IPS-NIHi7 (cell line): ENCODE measurements at regions not wholly inside any gene's neighbourhood (a gene's known extent, or its start where the extent isn't known, plus 50 kb on each side); places are given as distances from the start of the nearest gene placed in this dataset.
A peak's percentile ranks its signal among the peaks of the same experiment; 100 is the strongest.

Experiments
- DNase-seq: peaks from one replicate; pipeline ENCODE4 v3.0.0; 2012; ENCODE audit warnings: mixed read lengths; ENCODE audit errors: extremely low spot score

DNA sequence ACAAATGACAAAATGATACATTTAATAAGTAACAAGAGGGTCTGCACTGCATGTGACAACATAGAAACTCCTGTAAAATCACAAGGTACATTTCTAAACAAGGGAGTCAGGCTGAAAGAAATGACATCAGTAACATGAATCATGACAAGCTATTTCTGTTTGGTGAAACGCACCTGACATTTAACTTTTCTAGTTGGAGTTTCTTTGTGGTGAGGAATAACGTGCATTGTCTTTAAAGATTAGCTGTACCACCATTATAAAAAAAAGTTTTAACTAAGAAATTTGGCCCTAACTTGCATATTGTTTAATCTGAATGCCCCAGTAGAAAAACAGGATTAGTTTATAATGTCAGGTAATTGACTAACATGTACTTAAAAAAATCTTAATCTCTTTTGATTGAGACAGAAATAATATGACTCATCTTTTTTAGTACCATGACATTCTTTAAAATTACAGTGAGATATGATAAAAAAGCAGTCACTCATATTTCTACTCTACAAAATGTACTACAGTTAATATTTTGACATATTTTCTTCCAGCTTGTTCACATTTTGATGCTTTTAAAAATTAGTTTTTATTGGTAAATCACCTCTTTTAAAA is 418.2 kb downstream of the KLF12 start:
- no peak for DNase-seq

DNA sequence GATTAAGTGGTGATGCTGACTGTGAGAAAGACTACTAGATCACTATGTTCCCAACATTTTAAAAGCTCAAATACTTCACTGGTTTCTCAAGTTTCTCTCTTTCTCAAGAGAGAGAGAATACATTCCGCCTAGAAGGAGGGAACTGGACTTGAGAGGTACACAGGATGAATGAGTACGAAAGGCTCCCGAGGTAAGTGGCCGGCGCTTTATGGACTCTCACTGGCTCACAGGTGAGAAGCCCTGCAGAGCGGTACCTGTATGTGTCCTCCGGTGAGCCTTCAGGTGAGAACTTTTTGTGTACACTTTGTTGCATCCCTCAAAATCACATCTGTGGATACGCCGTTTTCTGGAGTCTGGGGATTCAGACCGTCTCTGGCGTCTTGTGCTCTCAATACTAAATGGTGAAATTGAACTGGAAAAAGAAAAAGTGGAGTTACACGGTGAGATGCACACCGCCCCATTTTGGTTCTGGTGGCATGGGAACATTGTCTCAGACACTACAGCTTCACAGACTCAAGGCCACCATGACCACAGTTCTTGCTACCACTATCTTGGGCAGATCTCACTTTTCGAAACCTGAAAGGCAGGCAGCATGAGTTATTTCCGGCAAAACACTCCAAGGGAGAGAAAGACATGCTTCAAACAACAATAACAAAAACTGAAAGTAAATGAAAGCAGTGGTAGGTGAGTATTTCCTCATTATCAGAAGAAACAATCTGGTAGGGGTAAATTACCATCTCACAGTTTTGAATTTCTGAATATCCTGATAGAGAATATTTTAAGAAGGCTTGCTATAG is 418.9 kb downstream of the KLF12 start:
- DNase-seq, result no peak

DNA sequence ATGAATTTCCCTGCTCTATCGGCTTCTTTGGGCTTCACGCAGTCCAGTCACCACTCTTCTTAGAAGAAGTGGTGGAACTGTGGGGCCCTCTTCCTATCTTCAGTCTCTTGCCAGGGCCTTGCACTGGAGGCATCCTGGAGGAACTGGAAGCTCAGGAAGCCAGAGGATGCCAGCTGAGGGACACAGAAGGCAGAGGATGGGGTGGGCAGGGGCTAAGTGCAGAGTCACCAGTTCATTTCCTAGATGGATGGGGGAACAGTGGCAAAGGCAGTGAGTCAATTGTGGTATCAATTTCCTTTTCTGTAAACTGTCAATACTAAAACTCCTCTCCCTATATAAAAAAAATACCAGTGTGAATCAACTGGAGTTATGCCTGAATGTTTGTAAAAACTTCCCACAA is 419.7 kb downstream of the KLF12 start:
- DNase-seq, result no peak

DNA sequence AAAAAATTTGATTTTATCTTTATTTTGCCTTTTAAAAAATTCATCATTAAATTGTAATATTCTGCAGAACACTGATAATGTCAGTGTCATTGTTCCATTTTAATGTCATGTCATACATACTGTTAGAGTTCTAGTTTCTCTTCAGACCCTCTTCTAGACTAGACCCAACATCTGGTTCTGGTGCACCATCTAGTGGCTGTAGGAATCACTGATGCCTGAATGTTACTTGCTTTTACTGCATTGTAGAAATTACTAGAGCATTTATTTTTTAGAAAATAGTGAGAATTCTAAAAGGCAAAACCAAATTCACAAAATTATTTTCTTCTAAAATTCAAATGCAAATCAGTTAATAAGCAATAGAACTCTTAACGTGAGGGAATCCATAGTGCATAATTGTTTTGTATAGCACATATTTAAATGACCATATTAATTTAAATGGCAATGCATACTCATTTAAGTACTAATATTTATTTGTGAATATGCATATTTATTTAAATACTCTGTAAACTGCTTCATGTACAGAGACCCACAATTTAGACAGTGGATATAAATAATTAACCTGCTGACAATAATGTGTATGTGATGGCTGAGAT is 425.7 kb downstream of the KLF12 start:
- DNase-seq, result peak; percentile 57

DNA sequence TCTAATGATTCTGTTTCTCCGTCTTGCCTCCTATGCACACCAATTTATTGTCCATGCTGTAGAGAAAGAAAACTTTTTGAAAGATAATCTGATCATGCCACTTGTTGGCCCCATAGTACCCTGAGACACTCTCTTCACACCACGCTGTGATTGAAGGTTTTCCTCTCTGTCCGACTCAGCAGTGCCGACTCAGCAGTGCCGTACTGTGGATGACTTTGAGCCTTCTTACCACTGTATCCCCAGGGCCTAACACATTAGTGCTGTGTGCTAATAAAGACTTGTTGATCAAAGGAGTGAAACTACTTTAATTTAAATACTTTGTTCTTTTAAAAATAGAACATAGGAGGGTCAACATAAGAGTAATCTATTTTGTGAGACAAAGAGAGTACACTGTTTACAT is 429.6 kb downstream of the KLF12 start:
- no peak for DNase-seq

DNA sequence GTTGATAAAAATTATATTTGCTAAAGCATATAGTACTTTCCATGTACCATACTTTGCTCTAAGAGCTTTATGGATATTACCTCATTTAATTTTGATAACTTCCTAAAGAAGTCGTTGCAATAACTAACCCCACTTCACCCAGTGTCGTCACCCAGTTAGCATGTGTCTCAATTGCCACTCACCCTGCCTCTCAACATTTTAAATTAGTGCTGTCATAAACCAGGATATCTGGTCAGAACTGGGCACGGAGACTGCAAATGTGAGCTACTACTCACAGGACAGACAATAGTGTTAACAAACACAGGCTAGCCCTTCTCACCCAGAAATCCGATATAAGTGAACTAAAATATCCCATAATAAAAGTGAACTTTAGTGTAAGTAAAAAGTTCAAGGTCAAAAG is 430.6 kb downstream of the KLF12 start:
- DNase-seq, result no peak

DNA sequence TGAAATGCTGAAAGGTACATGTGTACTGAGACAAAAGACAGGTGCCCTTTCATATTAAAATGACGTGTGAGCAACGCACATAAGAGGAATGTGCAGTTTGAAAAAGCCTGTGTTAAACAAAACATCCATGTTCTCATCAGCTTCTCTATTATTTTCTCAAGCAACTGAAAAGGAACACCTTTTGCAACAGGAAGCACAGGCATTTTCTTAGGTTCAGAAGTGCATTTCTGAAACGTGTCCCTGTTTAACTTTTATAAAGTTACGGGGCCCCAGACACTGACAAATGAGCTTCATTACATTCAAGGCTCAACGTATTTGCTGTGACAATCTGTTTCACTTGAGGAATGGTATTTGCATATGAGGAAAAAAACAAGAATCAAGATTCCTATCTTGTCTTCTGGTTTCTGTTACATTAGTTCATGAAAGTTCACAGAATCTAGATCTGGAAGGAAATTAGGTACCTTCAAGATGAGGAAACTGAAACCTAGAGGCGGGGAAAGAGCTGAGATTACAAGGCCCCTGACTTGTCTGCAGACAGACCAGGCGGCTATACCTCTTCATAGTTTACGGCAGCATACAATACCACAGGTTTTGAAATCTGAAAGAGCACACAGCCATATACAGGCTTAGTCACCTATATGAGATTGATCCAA is 431.7 kb downstream of the KLF12 start:
- DNase-seq, result no peak

DNA sequence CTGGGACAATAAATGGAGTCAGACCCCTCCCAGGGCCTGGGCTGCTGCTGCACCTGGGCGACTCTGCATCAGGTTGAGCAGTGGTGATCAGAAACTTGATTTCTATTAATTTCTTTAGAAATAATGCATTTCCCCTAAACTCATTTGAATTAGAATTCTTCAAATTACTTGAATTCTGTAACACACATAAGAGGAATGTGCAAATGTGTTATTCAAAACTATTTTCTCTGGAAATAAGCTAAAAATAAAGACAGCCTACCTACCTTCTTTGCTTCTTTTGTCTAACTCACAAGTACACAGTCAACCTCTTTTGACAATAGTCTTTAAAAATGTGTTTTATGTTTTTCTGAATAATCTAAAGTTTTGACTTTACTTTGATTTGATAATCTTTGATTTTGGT is 433.0 kb downstream of the KLF12 start:
- DNase-seq, result no peak

DNA sequence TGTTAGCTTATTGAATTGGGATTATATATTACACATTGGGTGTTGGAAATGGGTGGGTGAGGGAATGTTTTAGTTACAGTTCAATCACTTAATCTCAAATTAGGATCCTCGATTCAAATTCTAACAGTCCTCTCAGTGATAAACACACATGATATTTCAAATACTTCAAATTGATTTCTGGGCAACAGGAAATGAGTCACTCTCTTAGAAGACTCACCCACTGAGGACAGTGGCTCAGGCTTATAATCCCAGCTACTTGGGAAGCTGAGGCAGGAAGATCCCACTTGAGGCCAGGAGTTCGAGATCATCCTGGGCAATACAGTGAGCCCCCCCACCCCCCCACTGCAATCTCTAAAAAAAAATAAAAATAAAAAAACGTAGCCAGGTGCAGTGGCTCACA is 435.3 kb downstream of the KLF12 start:
- no peak for DNase-seq

DNA sequence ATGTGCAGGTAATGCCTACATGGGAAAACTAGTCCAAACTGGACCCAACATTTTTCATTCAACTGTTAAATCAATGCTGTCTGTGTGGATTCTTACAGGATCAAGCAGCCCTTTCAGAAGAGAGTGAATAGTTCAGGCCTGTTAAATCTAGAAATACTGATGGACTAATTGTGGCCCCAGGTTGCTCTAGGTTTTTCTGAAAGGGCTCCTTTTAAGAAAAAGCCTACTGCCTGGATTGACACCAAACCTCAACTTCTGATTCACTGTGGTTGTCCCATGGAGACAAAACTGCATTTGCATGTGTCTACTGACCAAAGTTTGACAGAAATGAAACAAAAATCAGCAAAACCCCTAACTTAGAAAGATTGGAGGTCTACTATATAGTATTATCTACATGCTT is 437.0 kb downstream of the KLF12 start:
- no peak for DNase-seq

DNA sequence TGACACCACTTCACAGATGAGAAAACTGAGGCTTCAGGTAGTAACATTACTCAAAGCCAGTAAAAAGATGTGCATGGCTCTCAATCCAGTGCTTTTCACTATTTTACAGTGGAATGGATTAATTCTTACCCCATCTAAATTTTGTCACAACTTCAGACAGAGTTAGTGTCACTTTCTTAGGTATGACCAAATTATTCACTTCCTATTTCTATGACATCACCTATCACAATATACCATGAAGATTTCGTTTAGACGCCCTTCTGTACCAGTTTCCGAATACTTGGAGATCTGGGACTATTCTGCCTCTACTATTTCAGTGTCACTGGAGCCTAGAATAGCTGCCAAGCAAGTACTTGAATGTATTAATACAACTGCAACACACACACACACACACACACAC is 437.5 kb downstream of the KLF12 start:
- no peak for DNase-seq

DNA sequence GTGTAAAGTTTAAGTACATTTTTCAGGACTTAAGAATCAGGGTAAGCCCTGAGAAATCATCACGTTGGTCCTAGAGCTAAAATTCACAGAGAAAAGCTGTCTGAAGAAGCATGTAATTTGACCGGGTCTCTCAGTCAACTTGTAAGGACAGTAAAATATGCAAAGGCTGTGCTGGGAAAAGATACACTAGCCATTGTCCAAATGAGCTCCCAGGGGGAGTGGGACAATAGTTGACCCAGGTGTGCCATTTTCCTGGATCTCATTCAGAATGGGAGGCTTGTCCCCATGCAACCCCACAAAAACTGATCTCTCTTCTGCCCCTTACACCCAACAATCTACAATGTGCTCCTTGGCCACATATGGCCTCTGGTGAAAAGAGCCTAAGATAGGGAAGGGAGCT is 437.9 kb downstream of the KLF12 start:
- DNase-seq, result no peak

DNA sequence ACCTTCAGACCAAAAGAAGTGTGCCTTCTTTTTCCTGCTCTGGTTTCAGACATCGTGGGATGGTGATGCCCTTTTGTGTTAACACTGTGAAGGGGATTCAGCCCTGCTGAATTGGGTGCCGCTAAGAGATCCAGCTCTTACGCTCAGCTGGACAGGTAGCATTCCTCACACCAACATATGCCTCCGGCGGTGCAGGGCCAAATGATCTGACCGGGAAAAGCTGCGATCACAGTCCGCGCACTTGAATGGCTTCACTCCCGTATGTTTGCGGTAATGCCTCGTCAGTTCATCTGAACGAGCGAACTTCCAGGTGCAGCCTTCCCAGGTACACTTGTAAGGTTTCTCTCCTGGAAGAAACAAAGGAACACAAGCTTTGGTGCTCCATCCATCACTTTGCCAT is 438.9 kb downstream of the KLF12 start:
- DNase-seq, result no peak

DNA sequence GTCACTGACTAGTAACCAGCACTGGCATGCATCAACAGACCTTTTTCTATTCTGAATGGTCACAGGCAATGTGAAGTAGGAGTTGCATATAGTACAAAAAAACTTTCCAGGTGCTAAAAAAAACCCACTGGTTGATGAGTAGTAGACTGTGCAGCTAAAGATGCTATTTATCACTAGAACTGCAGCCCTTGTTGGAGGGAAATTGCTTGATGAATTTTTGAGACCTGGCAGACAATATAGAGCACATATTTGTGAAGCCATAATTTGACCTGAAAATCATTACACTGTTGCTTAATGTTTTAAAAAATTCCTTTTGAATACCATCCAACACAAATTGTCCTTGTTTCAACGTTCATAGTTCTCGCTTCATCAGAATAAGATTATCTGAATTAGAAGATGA is 441.0 kb downstream of the KLF12 start:
- no peak for DNase-seq

DNA sequence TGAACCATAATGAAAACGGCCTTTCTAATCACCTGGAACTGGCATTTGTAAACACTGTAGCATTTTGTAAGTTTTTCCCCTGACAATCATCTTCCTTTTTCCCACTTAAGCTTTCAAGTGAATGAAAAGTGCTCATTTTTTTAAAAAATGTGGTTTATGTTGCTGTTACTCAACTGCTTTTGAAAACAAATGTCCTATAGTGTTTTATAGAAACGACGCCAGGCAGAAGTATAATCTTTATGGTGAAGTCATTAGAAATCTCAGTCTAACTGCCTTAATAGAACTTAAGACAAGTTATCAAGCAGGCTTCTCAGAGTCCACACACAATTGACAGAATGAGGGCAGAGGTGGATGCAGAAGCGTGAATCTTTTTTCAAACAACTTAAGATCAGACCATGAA is 442.3 kb downstream of the KLF12 start:
- DNase-seq, result no peak

DNA sequence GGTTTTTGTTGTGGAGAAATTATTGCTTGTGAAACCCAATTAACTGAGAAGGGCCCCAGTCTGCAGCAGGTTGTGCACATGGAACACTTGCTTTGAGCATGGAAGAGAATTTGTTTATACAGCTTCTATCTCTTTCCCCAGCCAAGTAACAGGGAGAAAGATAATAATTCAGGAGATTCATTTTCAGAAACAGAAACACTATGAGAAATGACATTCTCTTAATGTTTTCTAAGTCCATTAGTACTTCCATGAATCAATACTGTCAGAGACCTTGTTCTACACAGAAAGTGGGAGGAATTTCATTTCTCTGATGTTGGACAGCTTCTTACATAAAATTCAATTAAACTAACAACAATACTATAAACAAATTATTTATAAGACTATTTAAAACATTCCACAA is 446.3 kb downstream of the KLF12 start:
- DNase-seq, result no peak

DNA sequence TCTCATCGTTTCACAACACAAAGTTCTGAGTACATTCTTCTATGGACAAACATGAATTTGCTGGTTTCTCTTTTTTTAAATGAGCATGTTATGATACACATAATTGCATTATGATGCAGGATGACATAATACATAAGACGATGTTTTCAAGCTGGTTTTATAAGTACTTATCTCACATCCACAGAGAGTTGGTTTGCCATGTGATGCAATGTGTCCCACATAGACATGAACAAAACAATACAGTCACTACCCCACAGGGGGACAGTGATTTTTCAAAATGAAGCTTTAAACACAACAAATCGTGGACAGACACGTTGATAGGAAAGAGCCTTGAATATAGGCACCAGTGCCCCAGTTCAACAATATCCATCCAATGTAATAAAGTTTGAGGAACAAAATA is 447.1 kb downstream of the KLF12 start:
- no peak for DNase-seq

DNA sequence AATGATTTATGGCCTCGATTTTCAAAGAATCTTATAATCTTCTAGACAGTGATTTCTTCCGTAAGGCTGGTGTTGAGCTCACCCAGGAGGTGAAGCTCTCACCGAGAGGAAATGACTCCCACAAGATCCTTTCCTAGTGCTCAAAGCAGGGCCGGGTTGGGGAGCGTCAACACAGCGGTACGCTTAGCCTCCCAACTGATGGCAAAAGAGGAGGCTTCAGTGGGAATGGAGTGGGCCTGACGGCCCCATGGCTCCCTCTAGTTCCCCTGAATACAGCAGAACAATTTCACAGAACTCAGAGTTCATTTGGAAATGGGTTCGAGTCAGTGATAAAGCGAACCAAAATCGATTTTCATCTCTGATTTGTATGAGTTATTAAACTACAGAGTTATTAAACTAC is 449.5 kb downstream of the KLF12 start:
- no peak for DNase-seq

DNA sequence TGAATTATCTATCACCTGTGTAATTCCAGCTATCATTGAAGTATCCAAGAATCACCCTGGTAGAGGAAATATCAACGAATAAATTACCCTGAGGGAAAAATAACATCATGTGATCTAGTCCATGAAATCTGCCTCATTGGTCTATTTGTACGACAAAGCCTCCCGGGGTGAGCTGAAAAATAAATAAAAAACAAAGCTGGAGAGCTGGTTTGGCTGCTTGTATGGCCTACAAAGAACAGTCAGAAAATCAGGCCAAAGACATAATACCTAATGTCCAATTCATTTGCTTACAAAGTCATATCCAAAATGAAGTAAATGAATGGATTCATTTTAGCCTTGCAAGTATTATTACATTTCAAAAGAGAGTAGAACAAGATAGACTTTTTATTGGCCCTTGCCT is 449.9 kb downstream of the KLF12 start:
- DNase-seq, result no peak

DNA sequence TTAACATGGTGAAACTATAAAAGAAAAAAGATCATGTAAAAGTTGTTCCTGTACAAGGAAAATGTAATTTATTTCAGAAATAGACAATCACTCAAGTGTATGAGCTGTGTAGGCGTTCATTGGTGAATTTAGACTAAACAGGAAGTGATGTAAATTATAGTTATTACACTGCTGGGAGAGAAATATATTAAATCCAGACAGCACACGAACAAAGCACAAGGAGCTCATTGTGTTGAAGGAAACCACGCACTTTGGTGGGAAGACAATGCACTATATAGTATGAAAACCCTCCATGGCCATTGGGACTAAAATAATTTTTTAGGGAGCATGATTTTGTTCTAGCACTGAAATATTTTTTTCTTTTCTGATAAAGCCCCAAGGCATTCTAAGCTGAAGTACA is 450.5 kb downstream of the KLF12 start:
- no peak for DNase-seq

DNA sequence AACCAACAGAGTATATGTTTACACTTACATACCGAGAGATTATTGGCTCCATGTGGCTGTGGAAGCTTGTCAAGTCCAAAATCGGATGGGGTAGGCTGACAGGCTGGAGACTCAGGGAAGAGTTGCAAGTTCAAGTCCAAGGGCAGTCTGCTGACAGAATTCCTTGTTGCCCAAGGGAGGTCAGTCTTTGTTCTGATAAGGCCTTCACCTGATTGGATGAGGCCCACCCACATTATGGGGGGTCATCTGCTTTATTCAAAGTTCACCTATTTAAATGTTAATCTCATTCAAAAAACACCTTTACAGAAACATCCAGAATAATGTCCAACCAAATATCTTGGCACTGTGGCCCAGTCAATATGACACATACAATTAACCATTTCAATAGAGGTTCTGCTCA is 452.4 kb downstream of the KLF12 start:
- no peak for DNase-seq

DNA sequence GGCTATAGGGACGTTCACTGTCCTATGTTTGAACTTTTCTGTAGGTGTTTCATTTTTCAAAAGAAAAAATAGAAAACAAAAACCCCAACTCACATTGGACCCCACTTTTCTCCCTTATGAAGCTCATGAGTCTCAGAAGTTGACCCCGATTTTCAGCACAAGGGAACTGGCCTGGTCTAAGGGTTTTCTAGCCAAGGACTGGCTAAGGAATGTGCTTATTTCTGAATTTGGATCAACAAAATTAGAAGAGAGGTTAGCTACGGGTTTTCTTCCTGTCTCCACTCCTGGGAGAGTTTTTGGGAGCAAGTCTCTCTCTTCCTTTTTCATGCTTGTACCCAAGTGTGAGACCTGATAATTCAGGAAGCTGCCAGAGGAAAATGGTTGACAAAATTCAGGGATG is 453.2 kb downstream of the KLF12 start:
- no peak for DNase-seq

DNA sequence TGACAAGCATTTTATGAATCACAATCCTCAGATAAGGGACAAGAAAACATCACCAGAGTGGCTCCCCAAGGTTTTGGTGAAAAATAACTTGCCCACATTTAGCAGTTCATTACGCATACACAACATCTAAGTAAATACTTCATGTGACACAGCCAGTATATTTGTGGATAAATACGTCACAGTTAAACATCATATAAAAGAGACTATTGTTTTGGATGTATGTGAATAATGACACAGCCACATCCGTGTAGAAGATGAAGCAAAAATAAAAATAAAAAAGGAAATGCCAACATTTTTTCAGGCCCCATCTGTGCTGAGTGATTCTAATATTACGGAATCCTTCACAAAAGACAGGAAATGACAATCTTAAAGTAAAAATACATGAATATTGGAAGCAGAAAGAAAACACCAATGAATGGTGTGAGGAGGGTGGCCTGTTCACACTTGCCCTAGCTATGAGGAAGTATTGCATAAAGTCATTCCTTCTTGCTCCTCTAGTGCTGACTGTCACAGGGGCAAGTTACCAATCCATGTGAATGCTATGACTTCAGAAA is 457.1 kb downstream of the KLF12 start:
- DNase-seq, result no peak
